ENCODE measurements at regions not wholly inside any gene's neighbourhood (a gene's known extent, or its start where the extent isn't known, plus 50 kb on each side); places are given as distances from the start of the nearest gene placed in this dataset.
"Not testable (repeated sequence)": the region's sequence is repeated elsewhere in the genome, so short reads cannot be mapped to it uniquely, and the experiment has no call there.

DNA sequence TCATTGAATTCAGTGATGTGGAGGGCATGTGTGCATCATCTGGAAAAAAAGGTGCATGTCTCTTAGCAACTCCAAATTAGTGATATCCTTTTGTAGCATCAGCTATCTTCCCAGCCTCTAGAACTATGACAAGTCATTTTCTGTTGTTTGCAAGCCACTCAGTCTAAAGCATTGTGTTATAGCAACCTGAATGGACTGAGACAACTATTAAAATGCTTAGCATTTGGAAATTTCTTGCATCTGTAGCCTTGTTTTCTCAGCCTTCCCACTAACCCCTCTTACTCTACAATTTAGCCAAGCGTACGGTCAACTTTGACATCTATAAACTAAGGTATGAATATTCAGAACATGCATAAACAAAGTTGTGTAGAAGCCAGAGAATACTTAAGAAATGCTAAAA, 777.1 kb upstream of the CDH18 start:
- not testable (repeated sequence) for DNase-seq

DNA sequence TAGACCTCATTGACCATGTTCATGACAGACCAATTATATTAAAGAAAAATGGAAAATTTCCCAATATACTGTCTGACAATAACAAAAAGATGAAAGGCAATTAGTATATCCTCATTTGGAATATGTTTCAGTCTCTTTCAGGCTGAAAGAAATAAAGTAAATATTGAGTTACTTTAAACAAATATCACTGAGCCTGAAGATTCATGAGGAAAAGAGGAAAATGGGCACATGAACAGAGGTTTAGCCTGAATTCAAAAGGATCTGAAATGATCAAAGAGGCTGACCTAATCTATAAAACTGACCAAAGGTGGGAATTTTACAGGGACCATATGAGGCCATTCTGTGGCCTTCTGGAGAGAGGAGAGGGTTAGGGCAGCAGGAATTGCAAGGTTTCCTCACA, 771.5 kb upstream of the CDH18 start:
- not testable (repeated sequence) for DNase-seq

DNA sequence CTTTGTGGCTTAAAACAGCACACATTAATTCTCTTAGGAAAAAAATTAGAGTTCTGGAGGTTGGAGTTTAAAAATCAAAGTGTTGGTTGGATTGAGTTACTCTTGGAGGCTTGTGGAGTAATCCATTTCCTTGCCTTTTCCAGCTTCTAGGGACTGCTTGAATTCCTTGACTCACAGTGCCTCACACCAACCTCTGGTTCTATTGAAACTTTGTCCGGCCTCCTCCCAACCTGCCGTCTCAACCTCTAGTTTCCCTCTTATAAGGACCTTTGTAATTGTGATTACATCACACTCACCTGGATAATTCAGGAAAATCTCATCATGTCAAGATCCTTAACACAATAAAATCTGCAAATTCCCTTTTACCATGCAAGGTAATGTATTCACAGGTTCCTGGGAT, 764.2 kb upstream of the CDH18 start:
- DNase-seq = not testable (repeated sequence)

DNA sequence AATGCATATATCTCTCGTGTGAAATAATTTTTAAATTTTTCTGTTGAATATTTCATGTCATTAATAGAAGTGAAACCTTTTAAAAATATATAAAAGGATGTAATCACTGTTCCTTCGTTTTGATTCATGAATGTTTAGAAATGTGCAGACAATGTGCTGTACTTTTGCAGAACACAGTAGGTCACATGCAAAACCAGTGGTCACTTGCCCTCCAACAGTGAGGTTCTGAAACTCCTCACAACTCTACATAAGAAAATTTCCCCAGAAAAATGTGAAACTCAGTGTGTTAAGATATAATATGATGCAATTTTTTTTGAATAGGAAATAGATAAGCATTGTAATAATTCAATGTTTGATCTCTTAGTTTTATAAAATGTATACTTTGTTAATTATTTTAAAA, 747.7 kb upstream of the CDH18 start:
- DNase-seq = not testable (repeated sequence)

DNA sequence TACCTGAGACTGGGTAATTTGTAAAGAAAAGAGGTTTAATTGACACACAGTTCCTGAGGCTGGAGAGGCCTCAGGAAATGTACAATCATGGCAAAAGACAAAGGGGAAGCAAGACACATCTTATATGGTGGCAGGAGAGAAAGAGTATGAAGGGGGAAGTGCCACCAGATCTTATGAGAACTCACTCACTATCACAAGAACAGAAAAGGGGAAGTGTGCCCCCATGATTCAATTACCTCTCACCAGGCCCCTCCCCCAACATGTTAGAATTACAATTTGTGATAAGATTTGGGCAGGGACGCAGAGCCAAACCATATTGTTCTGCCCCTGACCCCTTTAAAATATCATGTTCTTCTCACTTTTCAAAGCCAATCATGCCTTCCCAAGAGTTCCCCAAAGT, 744.2 kb upstream of the CDH18 start:
- not testable (repeated sequence) for DNase-seq

DNA sequence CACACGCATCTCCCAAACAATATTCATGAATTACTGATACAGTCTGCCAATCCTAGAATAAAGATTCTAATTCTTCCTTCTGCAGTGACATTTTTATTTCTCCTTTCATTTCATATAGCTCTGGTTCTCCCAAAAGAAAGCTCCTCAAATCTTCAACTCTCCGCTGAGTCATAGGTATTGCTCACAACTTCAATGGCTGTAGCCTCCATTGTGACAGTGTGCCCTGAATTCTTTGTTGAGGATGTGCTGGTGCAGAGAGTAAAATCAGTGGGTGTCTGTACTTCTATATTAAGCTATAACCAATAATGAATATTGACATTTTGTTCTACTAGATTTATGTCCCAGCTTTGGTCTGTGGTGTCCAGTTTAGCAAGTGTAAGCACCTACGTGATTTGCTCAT, 733.3 kb upstream of the CDH18 start:
- not testable (repeated sequence) for DNase-seq

DNA sequence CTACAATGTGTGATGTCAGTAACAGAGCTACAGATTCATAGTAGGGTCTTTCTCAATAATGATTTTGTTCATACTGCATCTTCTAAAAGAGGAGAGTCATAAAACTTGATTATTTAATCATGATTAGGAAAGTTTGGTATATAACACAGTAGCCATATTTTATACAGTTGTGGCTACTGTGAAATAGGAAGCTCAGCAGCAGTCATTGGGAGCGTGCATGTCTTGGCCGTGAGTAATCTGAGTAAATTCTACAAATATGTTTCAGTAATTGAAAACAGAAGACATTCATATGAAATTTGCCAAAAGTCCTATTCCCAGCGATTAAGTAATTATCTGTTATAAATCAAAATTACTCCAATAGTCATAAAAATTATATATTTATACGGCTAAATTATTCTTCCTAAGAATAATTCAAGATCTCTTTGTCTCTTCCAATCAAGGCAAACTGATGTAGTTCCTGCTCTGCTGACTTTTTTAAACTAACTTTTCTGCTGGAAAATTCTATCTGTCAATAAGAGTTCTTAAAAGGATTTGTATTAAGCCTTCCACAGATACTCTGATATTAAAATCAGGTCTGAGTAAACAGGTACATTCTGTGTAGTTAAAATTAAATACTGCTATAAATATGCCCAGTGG, 723.6 kb upstream of the CDH18 start:
- not testable (repeated sequence) for DNase-seq

DNA sequence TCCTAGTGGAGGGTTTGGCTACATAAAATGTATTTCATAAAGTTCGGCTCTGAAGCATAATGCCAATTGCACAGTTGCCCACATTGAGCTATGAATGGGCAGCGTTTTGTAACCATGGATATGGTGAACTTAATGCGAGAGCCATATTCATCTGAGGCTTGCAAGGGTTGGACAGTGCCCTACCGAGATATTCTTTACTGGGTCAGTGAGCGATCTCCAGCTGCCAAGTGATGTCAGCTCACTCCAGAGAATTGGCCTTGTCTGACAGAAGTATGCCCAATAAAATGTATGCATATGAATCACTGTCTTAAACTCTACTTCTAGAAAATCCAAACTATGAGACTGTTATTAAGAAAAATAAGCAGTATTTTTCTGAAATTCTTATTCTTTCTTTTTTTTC, 719.6 kb upstream of the CDH18 start:
- DNase-seq = not testable (repeated sequence)

DNA sequence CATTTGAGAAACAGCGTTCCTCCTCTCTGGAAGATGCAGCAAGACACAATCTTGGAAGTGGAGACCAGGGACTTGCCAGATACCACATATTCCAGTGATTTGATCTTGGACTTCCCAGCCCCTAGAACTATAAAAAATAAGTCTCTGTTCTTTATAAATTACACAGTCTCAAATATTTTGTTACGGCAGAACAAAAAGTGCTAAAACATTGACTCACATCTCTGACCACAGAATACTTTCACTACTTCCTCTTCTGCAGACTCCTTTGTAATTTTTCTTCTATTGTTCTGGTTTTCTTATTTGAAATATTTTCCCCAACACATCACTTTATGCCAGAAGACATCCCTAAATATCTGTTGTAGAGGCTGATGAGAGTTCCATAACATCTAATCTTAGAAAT, 706.1 kb upstream of the CDH18 start:
- DNase-seq = no peak

DNA sequence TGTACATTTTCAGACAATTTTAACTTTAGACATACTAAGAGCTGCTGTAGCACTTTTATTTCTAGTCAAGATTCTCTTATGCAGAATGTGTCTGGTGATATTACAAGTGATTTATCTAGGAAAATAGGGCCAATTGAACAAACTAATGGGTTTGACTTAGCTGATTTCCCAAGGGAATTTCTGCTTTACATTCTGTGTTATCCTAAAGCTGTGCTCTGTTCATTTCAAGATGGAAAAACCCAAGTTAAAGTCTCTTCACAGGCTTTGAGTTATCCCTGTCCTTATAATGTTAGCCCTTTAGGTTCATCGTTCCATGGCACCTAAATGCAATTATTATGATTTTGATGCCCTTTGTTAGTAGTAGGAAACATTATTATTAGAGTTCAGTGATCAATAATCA, 704.9 kb upstream of the CDH18 start:
- no peak for DNase-seq

DNA sequence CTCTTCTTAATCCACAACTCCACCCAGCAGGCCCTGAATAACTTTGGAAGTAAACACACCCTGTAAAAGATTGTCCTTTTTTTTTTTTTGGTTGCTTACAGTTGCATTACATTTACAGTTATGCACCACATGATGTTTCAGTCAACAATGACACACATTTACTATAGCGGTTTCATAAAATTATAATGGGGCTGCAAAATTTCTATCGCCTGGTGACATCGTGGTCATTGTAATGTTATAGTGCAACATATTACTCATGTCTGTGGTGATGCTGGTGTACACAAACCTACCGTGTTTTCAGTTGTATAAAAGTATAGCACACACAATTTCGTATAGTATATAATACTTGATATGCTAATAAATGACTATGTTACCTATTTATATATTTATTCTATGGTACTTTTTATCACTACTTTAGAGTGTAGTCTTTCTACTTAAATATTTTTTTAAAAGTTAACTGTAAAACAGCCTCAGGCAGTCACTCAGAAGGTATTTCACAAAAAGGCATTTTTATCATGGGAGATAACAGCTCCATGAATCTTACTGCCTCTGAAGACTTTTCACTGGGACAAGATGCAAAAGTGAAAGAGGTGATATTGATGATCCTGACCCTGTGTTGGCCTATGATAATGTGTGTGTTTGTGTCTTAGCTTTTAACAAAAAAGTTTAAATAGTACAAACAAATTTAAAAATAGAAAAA, 695.4 kb upstream of the CDH18 start:
- DNase-seq = no peak

DNA sequence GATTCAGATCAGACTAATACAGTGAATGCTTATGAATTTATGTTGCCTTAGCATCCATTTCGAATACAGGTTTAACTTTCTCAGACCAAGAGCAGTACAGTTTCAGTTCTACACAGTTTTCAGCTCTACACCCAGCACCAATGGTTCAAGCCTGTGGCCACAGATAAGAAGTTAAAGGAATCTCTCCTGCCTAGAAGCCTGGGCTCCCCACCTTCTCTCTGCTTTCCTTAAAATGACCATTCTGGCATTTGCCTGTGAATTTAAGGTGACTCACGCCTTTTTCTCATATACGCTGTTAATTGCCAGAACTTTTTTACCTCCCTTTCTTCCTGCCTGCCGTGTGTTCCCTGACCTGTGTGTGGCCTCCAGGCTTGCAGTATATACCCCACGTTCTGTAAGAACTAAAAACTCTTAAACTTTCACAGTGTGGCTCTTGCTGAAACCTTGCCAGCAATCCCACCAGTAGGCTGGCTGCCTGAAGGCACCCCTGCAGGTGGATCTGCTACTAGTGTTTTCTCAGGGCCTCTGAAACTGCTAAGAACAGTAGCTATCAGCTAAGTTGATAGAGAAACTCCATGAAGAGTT, 692.8 kb upstream of the CDH18 start:
- no peak for DNase-seq

DNA sequence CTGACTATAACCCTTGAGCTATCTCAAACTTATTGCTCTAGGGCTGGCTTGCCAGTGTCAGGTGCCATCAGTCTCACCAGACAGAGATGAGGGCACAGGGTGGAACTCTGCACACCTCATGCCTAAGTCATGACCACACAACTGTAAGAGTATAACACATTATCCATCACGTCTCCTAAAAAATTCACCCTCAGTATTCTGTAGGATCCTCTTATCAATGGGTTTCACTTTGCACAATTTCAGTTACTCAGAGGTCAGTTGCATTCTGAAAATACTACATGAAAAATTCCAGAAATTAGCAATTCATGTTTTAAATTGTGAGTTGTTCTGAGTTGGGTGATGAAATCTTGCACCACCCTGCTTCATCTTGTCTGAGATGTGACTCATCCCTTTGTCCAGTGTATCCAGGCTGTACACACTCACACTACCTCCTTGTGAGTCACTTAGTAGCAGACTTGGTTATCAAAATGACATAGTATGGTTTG, 690.9 kb upstream of the CDH18 start:
- DNase-seq = no peak

DNA sequence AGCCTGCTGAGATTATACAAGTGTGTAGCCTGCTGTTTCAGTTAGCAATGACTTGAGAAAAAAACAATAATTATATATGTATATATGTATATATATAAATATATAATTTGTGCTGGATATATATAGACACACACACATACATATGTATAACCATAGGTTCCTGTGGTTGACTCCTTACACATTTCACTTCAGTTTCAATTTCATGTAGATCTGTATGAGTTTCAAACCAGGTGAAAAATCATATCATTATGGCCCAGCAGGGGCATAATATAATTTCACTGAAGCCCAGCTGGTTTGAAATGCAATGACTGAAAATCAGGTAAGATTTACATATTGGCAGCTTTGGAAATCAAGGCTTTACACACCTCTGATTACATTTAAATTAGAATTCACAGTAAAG, 690.4 kb upstream of the CDH18 start:
- no peak for DNase-seq

DNA sequence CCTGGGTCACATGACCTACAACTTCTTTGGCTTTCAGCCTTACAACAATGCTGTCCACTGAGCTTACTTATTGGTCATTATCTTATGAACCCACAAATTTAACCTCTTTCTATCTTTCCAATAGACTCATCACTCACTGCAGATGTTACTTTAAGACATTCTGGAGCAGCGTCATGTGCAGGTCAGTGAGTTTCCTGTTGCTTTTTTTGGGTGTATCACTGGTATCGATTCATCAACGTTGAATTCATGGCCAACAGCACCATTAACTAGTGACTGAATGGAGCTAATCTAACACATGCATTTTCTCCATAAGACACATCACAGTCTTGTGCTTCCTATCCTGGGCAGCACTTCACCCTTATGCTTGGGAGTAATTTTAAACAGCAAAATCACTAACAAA, 672.6 kb upstream of the CDH18 start:
- no peak for DNase-seq

DNA sequence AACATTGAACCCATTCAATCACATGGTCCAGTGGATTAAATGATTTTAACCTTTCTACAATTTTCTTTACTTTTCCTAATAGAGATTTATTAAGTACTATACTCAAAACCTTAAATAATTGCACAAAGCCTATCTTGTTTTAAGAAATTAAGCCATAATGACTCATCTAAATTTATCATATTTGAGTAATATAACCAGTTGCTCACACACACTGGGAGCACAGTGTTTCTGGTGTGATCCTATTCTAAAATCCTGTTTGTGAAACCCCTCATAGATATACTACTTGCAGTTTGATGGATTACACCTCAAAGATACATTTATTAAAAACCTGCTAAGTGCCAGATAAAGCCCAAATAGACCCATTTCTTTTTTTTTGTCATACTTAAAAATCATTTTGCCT, 668.3 kb upstream of the CDH18 start:
- no peak for DNase-seq

DNA sequence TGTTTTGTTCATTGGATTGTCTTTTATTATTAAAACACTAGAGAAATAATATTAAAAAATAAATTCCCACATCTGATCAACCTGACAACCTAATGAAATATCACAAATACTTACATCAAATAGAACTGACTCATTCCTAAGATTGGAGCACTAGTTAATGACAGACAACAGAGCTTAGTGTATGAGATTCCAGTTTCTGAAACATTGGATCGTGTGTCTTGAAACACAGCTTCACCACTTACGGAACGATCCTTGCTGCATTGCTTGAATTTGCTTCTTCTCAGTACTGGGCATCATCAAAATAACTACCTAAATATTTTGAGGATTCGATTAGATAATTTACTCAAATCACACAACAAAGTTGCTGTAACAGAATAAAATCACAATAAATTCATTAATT, 667.2 kb upstream of the CDH18 start:
- no peak for DNase-seq

DNA sequence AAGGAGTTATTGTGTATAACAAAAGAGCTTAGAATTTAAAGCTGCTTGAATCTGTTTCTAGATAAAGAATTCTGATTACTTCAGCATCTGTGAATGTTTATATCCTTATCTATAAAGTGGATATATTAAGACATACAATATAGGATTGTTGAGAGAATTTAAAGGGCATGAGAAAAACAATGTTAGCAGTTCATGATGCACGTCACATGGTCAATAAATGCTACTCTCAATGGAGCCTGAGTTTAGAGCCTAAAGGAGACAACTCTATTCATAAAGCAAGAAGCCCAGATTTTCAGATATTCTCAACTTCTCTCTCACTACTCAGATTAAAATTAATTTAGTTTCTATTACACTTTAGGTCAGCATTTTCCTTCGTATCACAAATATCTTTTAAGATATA, 666.7 kb upstream of the CDH18 start:
- no peak for DNase-seq

DNA sequence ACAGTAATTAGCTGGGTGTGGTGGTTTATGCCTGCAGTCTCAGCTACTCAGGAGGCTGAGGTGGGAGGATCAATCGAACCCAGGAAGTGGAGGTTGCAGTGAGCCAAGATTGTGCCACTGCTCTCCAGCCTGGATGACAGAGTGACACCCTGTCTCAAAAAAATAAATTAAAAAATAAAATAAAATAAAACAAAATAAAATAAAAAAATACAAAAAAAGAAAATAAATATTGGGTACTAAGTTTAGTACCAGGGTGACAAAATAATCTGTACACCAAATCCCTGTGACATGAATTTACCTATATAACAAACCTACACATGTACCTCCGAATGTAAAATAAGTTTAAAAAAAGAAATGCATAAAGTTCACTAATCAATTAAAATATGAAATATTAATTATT, 666.0 kb upstream of the CDH18 start:
- DNase-seq = no peak

DNA sequence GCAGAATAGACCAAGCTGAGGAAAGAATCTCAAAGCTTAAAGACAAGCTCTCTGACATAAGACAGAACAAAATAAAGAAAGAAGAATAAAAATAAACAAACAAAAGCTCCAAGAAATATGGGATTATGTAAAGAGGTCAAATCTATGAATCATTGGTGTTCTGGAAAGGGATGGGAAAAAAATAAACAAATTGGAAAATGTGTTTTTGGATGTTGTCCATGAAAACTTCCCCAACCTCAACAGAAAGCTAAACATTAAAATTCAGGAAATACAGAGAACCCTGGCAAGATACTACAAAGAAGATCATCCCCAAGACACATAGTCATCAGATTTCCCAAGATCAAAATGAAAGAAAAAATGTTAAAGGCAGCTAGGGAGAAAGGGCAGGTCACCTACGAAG, 662.0 kb upstream of the CDH18 start:
- no peak for DNase-seq

DNA sequence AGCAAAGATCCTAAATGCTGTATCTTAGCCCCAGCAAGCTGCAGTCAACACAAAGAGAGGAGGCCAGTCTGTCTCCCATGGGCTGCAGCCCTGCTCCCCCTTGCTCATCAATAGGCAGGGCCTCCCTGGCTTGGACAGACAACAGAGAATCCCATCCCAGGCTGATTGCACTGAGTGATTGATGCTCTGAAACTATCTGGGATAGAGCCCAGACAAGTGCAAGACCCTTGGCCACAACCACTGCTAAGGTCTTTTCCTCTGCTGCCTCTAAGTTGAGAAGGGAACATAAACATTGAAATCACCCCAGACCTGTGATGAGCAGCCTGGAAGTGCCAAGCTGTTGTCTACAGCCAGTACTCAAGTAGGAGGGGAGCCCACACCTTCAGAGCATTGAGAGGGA, 661.0 kb upstream of the CDH18 start:
- DNase-seq = no peak

DNA sequence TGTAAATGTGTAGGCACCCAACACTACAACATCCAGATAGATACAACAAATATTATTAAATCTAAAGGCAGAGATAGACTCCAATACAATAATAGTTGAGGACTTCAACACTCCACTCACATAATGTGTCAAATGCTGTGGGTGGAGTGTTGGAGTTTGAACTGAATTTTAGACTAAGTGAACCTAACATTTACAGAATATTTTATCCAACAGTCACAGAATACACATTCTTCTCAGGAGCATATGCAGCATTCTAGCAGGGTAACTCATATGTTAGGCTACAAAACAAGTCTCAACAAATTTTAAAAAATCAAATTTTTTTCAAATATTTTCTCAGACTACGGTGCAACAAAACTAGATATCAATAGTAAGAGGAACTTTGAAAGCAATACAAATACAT, 648.7 kb upstream of the CDH18 start:
- no peak for DNase-seq

DNA sequence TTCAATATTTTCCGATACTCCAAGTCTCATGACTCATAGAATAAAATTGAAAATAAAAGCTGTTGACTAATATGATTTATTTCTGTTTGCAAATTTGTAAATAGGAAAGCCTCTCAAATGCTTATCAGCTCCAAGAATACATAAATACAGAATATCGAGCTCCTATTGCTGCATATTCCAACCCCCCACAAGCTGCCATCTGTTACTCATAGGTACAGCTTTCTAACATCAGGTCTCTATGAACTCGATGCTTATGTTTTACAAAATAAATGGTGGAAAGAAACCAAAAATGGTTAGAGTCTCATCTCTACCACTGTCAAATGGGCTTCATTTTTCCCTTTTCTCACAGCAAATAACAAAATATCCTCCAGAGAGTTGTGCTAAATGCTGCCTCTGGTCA, 631.6 kb upstream of the CDH18 start:
- DNase-seq = no peak

DNA sequence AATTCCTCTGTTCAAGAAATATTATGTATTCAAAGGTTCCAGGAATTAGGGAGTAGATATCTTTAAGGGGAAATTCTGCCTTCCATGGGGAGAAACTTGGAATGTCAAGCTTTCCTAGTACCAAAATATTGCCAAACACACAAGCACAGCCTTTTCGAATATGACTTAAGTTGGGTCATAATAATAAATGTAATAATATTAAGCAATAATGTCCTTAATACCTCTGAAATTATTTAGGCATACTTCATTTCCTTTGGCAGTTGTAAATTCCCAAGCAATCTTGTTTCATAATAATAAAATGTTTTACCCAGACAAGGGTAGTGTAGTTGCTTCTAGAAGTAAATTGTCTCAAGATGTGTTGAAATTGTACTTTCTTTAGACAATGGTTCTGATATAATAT, 630.3 kb upstream of the CDH18 start:
- no peak for DNase-seq

DNA sequence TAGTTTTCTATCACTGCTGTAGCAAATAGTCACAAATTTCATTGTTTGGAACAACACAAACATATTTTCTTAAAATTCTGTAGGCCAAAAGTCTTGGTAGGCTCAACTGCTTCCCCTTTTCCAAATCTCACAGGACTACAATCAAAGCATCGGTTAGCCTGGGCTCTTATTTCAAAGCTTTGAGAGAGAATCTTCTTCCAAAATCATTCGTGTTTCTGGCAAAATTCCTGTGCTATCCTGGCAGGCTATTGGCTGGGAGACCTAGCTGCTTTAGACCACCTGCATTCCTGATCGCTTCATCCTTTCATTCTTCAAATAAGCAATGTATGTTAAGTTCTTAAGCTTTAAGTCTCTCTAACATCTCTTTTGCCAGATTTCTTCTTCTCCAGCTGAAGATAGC, 629.8 kb upstream of the CDH18 start:
- no peak for DNase-seq

Measured in inflammatory macrophage treated with lipopolysaccharide for 1 hour (primary cell).